ENCODE measurements at regions not wholly inside any gene's neighbourhood (a gene's known extent, or its start where the extent isn't known, plus 50 kb on each side); places are given as distances from the start of the nearest gene placed in this dataset.

- TF ChIP-seq HDAC2 (IDR thresholded peaks at IDR 0.05; ENCODE audit: borderline replicate concordance in 1 of 2, low read depth in 2 of 2, low read length in 2 of 2) (peak; percentile 23 to 67; a peak in 2 of 4 replicates), SAP30 (IDR thresholded peaks at IDR 0.05; ENCODE audit: insufficient read depth, insufficient replicate concordance, low read length) (no peak)
Observed at GRCh38 chr1:204791453-204792353, 79.0 kb upstream of the NFASC start (continued).
